OCI-LY7 (cell line): ENCODE measurements at regions not wholly inside any gene's neighbourhood (a gene's known extent, or its start where the extent isn't known, plus 50 kb on each side); places are given as distances from the start of the nearest gene placed in this dataset.

Source experiments
- BruUV-seq: library from RNA; stranded (reverse); fragments of 400-500 nt; replicated peaks from 2 replicates; lab custom pipeline; 2021; lab: Mats Ljungman, UMichigan
- CTCF ChIA-PET: fragments of 300-600 bp; sonication (Branson Sonifier 250); formaldehyde crosslinking; loops from one replicate; lab custom pipeline; 2022; ENCODE audit warnings: antibody characterized with exemption; ENCODE audit not compliant: unreplicated experiment; lab: Charles Lee
- POLR2A ChIA-PET: fragments of 300-600 bp; sonication (Branson Sonifier 250); formaldehyde crosslinking; loops from one replicate; lab custom pipeline; 2022; ENCODE audit warnings: antibody characterized with exemption; lab: Charles Lee
- DNase-seq: peaks from one replicate; pipeline ENCODE4 v3.0.0-alpha.2; 2015; ENCODE audit warnings: low spot score
- H2AFZ ChIP-seq: fragments of 200-600 bp; sonication (generic), shearing (Covaris generic); 2 replicates; pipeline ENCODE4 v1.6.1; 2014; ENCODE audit warnings: mild to moderate bottlenecking, antibody characterized with exemption, low read length, moderate library complexity
- H3K27ac ChIP-seq: fragments of 200-600 bp; sonication (generic); 2 replicates; pipeline ENCODE4 v1.5.1; 2014; ENCODE audit warnings: mixed run types, low read depth, mild to moderate bottlenecking, moderate library complexity, low read length, inconsistent platforms; ENCODE audit not compliant: poor library complexity, severe bottlenecking
- H3K36me3 ChIP-seq: fragments of 200-600 bp; sonication (generic); 2 replicates; pipeline ENCODE4 v1.6.1; 2014; ENCODE audit warnings: mild to moderate bottlenecking, antibody characterized with exemption, low read length, moderate library complexity, mixed read lengths; ENCODE audit not compliant: insufficient read depth
- H3K4me1 ChIP-seq: fragments of 200-600 bp; sonication (generic); 2 replicates; pipeline ENCODE4 v1.5.1; 2014; ENCODE audit warnings: mild to moderate bottlenecking, low read length; ENCODE audit not compliant: insufficient read depth, poor library complexity, severe bottlenecking
- H3K4me2 ChIP-seq: fragments of 200-600 bp; sonication (generic); 2 replicates; pipeline ENCODE4 v1.6.1; 2014; ENCODE audit warnings: mild to moderate bottlenecking, low read length
- H3K4me3 ChIP-seq: fragments of 200-600 bp; sonication (generic); 2 replicates; pipeline ENCODE4 v1.5.1; 2014; ENCODE audit warnings: mild to moderate bottlenecking, low read depth, low read length; ENCODE audit not compliant: poor library complexity, severe bottlenecking
- H3K79me2 ChIP-seq: fragments of 200-600 bp; sonication (generic); 2 replicates; pipeline ENCODE4 v1.6.1; 2016; ENCODE audit warnings: low read depth, mild to moderate bottlenecking, low read length, moderate library complexity, mixed read lengths; ENCODE audit not compliant: insufficient read depth
- H3K9me2 ChIP-seq: fragments of 200-600 bp; sonication (generic); 2 replicates; pipeline ENCODE4 v1.6.1; 2016; ENCODE audit warnings: mild to moderate bottlenecking, low read length, mixed read lengths; ENCODE audit not compliant: insufficient read depth
- H3K9me3 ChIP-seq: fragments of 200-600 bp; sonication (generic); 2 replicates; pipeline ENCODE4 v1.6.1; 2014; ENCODE audit warnings: mild to moderate bottlenecking, mixed run types, low read length, mixed read lengths
- H4K20me1 ChIP-seq: fragments of 200-600 bp; sonication (generic); 2 replicates; pipeline ENCODE4 v1.6.1; 2014; ENCODE audit warnings: mild to moderate bottlenecking, antibody characterized with exemption, low read length, moderate library complexity, mixed read lengths; ENCODE audit not compliant: insufficient read depth
- CTCF ChIP-seq: fragments of 200-600 bp; sonication (generic); conservative IDR thresholded peaks from 2 replicates; pipeline ENCODE4 v1.5.1; 2014; ENCODE audit warnings: mild to moderate bottlenecking, antibody characterized with exemption, low read length, moderate library complexity, mixed read lengths
- EZH2phosphoT487 ChIP-seq: fragments of 200-600 bp; sonication (generic); IDR thresholded peaks from 2 replicates; pipeline ENCODE4 v1.6.1; 2018; ENCODE audit warnings: low read depth, borderline replicate concordance, mild to moderate bottlenecking, mixed run types, antibody characterized with exemption, low read length, moderate library complexity, mixed read lengths
- intact Hi-C: fragments of 100-400 bp; cut with micrococcal nuclease; formaldehyde crosslinking; loops from one replicate; pipeline ENCODE4 v1.10.0; 2022; ENCODE audit not compliant: unreplicated experiment

- intact Hi-C loops, result no loop called here
- H3K4me3 ChIP-seq, result no peak overlapping the region
- H3K27ac ChIP-seq, result no peak overlapping the region
- no peaks in the 10 kb centered on the region for H3K79me2 ChIP-seq
- H3K9me3 ChIP-seq, result no peaks in the 10 kb centered on the region
- TF ChIP-seq EZH2phosphoT487 (no peak), CTCF (no peak)
- H3K36me3 ChIP-seq, result no peaks in the 10 kb centered on the region
- no peak overlapping the region for H3K4me2 ChIP-seq
- no peaks in the 10 kb centered on the region for H3K4me1 ChIP-seq
- CTCF ChIA-PET, result no interaction called here
- H4K20me1 ChIP-seq, result no peaks in the 10 kb centered on the region
- H3K9me2 ChIP-seq, result no peaks in the 10 kb centered on the region
- no peak for DNase-seq
- H2AFZ ChIP-seq, result no peak overlapping the region
- BruUV-seq, result no TSS peak
- POLR2A ChIA-PET, result no interaction called here
Observed at GRCh38 chr12:111283966-111284365, 84.9 kb downstream of the PHETA1 start.

DNA sequence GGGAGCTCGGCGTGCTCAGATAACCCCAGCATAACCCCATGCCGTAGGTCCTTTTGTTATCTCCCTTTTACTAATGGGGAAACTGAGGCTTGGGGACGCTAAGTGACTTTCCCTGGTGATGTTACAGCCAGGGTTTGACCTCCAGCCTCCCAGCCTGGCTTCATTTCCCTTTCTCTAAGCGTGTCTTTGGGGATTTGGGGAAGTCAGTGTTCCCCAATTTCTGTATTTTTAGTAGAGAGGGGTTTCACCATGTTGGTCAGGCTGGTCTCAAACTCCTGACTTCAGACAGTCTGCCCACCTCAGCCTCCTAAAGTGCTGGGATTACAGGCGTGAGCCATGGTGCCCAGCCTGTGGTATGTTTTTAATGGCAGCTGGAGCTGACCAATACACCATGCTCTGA, 85.4 kb downstream of the PHETA1 start:
- no peak overlapping the region for H3K27ac ChIP-seq
- DNase-seq, result no peak
- ChIA-PET CTCF (no interaction called here), POLR2A (no interaction called here)
- H3K9me3 ChIP-seq, result no peaks in the 10 kb centered on the region
- H3K4me3 ChIP-seq, result no peak overlapping the region
- no peaks in the 10 kb centered on the region for H3K4me1 ChIP-seq
- H3K9me2 ChIP-seq, result no peaks in the 10 kb centered on the region
- intact Hi-C loops, result no loop called here
- no peak overlapping the region for H3K4me2 ChIP-seq
- TF ChIP-seq EZH2phosphoT487, result no peak
- TF ChIP-seq CTCF, result no peak
- H2AFZ ChIP-seq, result no peak overlapping the region
- no peaks in the 10 kb centered on the region for H3K79me2 ChIP-seq
- no peaks in the 10 kb centered on the region for H3K36me3 ChIP-seq
- BruUV-seq, result no TSS peak
- H4K20me1 ChIP-seq, result no peaks in the 10 kb centered on the region

DNA sequence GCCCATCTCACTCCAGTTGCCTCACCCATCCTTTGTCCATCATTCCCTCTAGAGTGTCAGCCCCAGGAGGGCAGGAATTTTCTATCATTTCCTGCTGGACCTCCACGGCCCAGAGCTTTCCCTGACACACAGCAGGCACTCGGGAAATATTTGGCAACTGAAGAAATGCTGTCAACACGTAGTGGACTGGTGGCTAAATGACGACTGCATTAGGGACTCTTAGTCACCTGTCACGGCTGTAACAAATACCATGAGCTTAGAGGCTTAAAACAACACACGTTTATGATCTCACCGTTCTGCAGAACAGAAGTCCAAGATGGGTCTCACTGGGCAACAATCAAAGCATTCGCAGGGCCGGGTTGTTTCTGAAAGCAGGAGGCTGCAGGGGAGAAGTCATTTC, 91.3 kb downstream of the PHETA1 start:
- CTCF ChIA-PET, result no interaction called here
- Histone ChIP-seq H3K9me2 (no peaks in the 10 kb centered on the region), H3K36me3 (no peaks in the 10 kb centered on the region), H3K79me2 (no peaks in the 10 kb centered on the region), H4K20me1 (no peaks in the 10 kb centered on the region), H2AFZ (no peak overlapping the region), H3K27ac (no peak overlapping the region), H3K4me3 (no peak overlapping the region), H3K4me2 (no peak overlapping the region), H3K4me1 (no peaks in the 10 kb centered on the region), H3K9me3 (no peaks in the 10 kb centered on the region)
- intact Hi-C loops, result no loop called here
- POLR2A ChIA-PET, result no interaction called here
- no TSS peak for BruUV-seq
- no peak for DNase-seq
- no peak for TF ChIP-seq EZH2phosphoT487
- TF ChIP-seq CTCF, result no peak
